Psoas muscle (tissue), 7 donors: ENCODE measurements at regions not wholly inside any gene's neighbourhood (a gene's known extent, or its start where the extent isn't known, plus 50 kb on each side); places are given as distances from the start of the nearest gene placed in this dataset.
"Not testable (repeated sequence)": the region's sequence is repeated elsewhere in the genome, so short reads cannot be mapped to it uniquely, and the experiment has no call there.

Source experiments
- ATAC-seq, 4 donors: fragments of 200-7000 bp; cut with Tn5 transposase; one replicate each; pipeline ENCODE4 v1.9.1; 2020; ENCODE audit warnings: moderate library complexity in 3 of 4, mild to moderate bottlenecking in 2 of 4
- DNase-seq, 2 donors: peaks; one replicate each; pipeline ENCODE4 v3.0.0-alpha.2; 2020
- H3K27ac ChIP-seq: fragments of 200-600 bp; one replicate; pipeline ENCODE4 v1.8.0; 2022
- H3K27me3 ChIP-seq, 3 donors: fragments of 200-600 bp in 1 of 3; one replicate each; pipeline versions ENCODE4 v1.6.1 to v1.8.0; 2013 to 2022; ENCODE audit warnings: low read length in 2 of 3, mild to moderate bottlenecking in 2 of 3, moderate library complexity in 1 of 3; ENCODE audit not compliant: insufficient read depth in 3 of 3
- H3K36me3 ChIP-seq, 2 donors: fragments of 200-600 bp in 1 of 2; one replicate each; pipeline versions ENCODE4 v1.6.1 to v1.8.0; 2013 to 2022; ENCODE audit warnings: low read depth in 1 of 2, mild to moderate bottlenecking in 1 of 2, moderate library complexity in 1 of 2; ENCODE audit not compliant: insufficient read depth in 1 of 2
- H3K4me1 ChIP-seq: fragments of 200-600 bp; one replicate; pipeline ENCODE4 v1.8.0; 2022
- H3K4me3 ChIP-seq: fragments of 200-600 bp; one replicate; pipeline ENCODE4 v1.8.0; 2022; ENCODE audit warnings: mild to moderate bottlenecking
- H3K9me3 ChIP-seq: fragments of 200-600 bp; one replicate; pipeline ENCODE4 v1.8.0; 2022
- WGBS, 3 donors: extraction: QIAGEN DNeasy Blood & Tissue Kit; methylation state at CpG; one replicate each; pipeline versions ENCODE4 v1.1.6 to v1.1.7; 2013; 5-methylcytosine and 5-hydroxymethylcytosine counted together
- intact Hi-C, 2 donors: fragments of 100-400 bp; cut with DNase I; formaldehyde crosslinking; loops; one replicate each; pipeline versions ENCODE4 v1.11.0 to v1.14.2; 2022
- TF ChIP-seq, protein P1 (sequence below): fragments of 200-600 bp; IDR thresholded peaks from one replicate; pipeline ENCODE4 v1.8.0; 2022; ENCODE audit warnings: antibody characterized with exemption
- donor health status: healthy with polysubstance abuse.
- donor health status: DM: no; HTN: no; CAD: no; lungs with moderate emphysema.
- donor health status: Bipolar disorder and iron deficiency.
- donor health status: healthy.
- donor health status: DM: yes; HTN: yes; CAD: no.
- donor health status: DM: no; HTN: no; CAD: no.
- donor health status: DM: yes; HTN: yes; CAD: no.

DNA sequence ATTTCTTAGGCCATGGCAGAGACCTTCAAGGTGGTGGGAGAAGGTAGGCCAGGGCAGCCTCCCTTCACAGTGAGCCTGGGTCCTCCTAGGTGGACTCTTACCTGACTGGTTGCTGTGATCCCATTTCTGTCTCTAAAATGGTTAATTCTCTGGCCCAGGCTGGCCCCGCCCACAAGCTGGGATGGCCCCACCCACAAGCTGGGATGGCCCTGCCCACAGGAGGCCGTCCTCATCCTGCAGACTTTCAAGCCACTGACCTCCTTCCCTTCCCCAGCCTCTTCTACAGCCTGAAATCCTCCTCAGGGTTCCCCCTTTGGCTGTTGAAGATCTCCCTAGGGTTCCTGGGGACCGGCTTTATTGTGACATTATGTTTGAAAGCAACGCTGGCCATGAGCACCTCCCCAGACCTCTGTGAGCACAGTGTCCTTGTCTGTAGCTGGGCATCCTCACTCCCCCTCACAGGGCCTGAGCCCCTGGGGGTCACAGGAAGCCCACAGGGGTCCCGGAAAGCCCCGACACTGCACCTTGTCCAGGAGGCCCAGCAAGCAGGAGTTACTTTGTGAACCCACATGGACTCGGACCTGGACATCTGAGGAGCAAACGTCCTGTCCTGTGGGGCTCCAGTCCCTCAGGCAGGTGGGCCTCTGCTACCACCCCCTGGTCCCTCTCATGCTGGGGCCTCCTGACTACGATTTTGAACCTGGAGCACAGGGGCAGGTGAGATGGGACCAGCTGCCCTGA lies 621.7 kb downstream of the MATN1 start:
- Histone ChIP-seq H3K36me3 (no peaks in the 10 kb centered on the region), H3K27ac (no peak overlapping the region), H3K27me3 (peaks cover 0 to 27% (median 17%) of the 10 kb centered on the region in 3 donors), H3K4me1 (no peaks in the 10 kb centered on the region), H3K4me3 (no peak overlapping the region), H3K9me3 (no peaks in the 10 kb centered on the region)
- ATAC-seq (no peak), DNase-seq (peak in 1 of 2 donors; percentile 49)
- intact Hi-C loops, result loop anchor here in 1 of 2 donors (10.0 kb wide), 1 partner anchor 307 kb away; no protein-coding TSS in a partner anchor
- TF ChIP-seq, protein P1, sequence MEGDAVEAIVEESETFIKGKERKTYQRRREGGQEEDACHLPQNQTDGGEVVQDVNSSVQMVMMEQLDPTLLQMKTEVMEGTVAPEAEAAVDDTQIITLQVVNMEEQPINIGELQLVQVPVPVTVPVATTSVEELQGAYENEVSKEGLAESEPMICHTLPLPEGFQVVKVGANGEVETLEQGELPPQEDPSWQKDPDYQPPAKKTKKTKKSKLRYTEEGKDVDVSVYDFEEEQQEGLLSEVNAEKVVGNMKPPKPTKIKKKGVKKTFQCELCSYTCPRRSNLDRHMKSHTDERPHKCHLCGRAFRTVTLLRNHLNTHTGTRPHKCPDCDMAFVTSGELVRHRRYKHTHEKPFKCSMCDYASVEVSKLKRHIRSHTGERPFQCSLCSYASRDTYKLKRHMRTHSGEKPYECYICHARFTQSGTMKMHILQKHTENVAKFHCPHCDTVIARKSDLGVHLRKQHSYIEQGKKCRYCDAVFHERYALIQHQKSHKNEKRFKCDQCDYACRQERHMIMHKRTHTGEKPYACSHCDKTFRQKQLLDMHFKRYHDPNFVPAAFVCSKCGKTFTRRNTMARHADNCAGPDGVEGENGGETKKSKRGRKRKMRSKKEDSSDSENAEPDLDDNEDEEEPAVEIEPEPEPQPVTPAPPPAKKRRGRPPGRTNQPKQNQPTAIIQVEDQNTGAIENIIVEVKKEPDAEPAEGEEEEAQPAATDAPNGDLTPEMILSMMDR, result no peak
- WGBS, 3 donors, result 44 to 55% (median 46%) methylated on average over 9 of the region's 9 CpGs

DNA sequence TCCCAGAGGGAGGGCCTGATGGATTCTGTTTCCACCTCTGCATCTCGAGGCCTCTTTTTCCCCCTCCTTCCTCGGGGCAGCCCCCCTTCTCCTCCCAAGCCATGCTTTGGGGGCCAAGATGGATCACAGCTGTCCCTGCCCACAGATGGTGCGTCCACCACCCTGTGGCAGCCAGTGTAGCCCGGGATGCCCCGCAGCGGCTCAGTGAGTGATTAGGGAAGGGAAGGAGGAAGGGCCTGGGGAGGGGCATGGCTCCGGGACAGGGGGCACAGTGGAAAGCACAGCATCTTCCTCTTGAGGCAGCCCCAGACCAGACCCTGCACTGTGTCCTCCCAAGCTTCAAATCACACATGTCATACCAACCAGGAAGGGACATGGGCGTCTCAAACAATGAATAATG lies 622.4 kb downstream of the MATN1 start:
- no peaks in the 10 kb centered on the region for H3K4me1 ChIP-seq
- H3K27ac ChIP-seq, result no peak overlapping the region
- 13 to 45% (median 18%) methylated on average over 4 to 8 of the region's 8 CpGs for WGBS, 3 donors
- no peaks in the 10 kb centered on the region for H3K36me3 ChIP-seq
- H3K27me3 ChIP-seq, result peaks cover 0 to 27% (median 13%) of the 10 kb centered on the region in 3 donors
- intact Hi-C loops, result loop anchor here in 1 of 2 donors (10.0 kb wide), 1 partner anchor 306 kb away; no protein-coding TSS in a partner anchor
- TF ChIP-seq, protein P1, result no peak
- H3K9me3 ChIP-seq, result no peaks in the 10 kb centered on the region
- ATAC-seq, result no peak
- DNase-seq, result peak in 1 of 2 donors; percentile 39
- H3K4me3 ChIP-seq, result no peak overlapping the region

DNA sequence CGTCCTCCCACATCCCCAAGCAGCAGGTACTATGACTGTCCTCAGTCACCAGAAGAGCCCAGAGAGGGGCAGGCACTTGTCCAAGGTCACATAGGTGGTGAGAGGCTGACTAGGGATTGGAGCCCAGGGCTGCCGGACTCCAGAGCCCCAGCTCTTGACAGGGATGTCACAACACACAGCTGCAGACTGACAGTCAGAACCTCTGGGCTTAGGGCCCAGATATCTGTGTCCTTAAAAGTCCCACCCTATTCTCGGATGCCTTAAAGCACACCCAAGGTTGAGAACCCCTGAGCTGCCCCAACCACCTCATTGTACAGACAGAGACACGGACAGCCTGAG lies 622.9 kb downstream of the MATN1 start:
- ATAC-seq, result peak in 2 of 4 donors; percentile 40 to 48
- peaks cover 0 to 27% (median 13%) of the 10 kb centered on the region in 3 donors for H3K27me3 ChIP-seq
- TF ChIP-seq, protein P1, result no peak

DNA sequence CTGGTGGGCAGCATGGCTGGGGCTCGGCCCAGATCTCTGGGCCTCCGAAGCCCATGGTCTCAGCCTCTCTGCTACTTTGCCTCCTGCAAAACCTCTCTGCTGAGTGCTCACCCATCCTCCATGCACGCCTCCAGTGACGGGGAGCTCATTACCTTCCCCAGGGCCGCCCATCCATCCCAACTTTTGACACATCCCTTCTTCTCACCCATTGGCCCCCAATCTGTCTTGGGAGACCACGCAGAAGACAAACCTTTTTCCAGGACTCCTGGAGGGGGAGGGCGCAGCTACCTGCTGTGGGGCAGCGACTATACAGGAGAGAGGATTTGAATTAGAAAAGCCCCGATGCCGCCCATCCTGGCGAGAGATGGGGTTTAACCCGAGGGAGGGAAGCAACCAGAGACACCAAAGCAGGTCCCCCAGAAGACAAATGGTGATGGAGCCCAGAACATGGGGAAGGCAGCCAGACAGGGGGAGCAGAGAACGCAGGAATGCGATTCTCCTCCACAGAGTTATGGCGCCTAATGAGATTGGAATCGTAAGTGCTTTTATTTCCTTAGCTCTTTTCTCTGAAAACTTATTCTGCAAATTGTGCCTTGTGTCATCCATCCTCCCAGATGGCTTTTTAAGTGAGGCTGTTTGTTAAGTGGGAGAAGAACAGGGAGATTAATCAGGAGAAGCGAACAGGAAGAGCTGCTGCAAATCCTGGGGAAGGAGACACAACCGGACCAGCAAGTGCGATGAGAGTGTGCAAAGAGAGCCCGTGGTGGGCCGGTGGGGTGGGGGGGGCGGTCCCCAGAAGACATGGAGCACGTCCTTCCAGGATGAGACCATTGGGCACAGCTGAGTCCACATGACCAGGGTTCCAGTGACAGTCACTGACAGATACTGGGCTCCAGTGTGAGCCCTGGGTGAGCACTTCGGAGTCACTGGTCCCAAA lies 623.5 kb downstream of the MATN1 start:
- Histone ChIP-seq H3K4me3 (no peak overlapping the region), H3K27ac (no peak overlapping the region), H3K36me3 (no peaks in the 10 kb centered on the region), H3K4me1 (no peaks in the 10 kb centered on the region), H3K27me3 (peaks cover 0 to 27% (median 13%) of the 10 kb centered on the region in 3 donors), H3K9me3 (no peaks in the 10 kb centered on the region)
- intact Hi-C loops, result loop anchor here in 1 of 2 donors (10.0 kb wide), 1 partner anchor 305 kb away; no protein-coding TSS in a partner anchor
- TF ChIP-seq, protein P1, result no peak
- WGBS, 3 donors, result 69 to 72% (median 72%) methylated on average over 24 of the region's 24 CpGs
- DNase-seq (peak in 1 of 2 donors; percentile 32), ATAC-seq (no peak)

More for the DNA sequence above, 622.9 kb downstream of the MATN1 start:
- intact Hi-C loops, result loop anchor here in 1 of 2 donors (10.0 kb wide), 1 partner anchor 306 kb away; no protein-coding TSS in a partner anchor
- Histone ChIP-seq H3K36me3 (no peaks in the 10 kb centered on the region), H3K4me3 (no peak overlapping the region), H3K4me1 (no peaks in the 10 kb centered on the region), H3K27ac (no peak overlapping the region), H3K9me3 (no peaks in the 10 kb centered on the region)
- peak in 1 of 2 donors; percentile 20 for DNase-seq
- WGBS, 3 donors, result 19 to 23% (median 23%) methylated on average over 4 of the region's 4 CpGs

DNA sequence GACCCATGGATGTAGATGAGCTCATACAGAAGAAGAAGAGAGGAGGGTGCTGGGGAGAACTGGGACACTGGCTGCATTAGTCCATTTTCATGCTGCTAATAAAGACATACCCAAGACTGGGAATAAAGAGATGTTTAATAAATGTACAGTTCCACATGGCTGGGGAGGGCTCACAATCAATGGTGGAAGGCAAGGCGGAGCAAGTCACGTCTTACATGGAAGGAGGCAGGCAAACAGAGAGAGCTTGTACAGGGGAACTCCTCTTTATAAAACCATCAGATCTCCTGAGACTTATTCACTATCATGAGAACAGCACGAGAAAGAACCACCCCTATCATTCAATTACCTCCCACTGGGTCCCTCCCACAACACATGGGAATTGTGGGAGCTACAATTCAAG lies 625.5 kb downstream of the MATN1 start:
- H3K4me3 ChIP-seq, H3K4me1 ChIP-seq, intact Hi-C loops, H3K9me3 ChIP-seq, ATAC-seq, H3K27ac ChIP-seq, H3K36me3 ChIP-seq: not testable (repeated sequence)
- H3K27me3 ChIP-seq, result peaks cover 0 to 18% (median 9%) of the 10 kb centered on the region in 3 donors
- WGBS, 3 donors, result 87 to 89% (median 88%) methylated on average over 3 of the region's 3 CpGs
- peak in 1 of 2 donors; percentile 8 for DNase-seq
